HG02973 (cell line): ENCODE measurements at regions not wholly inside any gene's neighbourhood (a gene's known extent, or its start where the extent isn't known, plus 50 kb on each side); places are given as distances from the start of the nearest gene placed in this dataset.
"Not testable (repeated sequence)": the region's sequence is repeated elsewhere in the genome, so short reads cannot be mapped to it uniquely, and the experiment has no call there.

Source experiments
- ATAC-seq: cut with Tn5 transposase; IDR thresholded peaks from one replicate; pipeline ENCODE4 v1.9.1; 2021; ENCODE audit warnings: moderate library complexity; ENCODE audit not compliant: unreplicated experiment

GRCh38 chr5:90073026-90073570, 336.5 kb downstream of the CETN3 start:
- ATAC-seq = not testable (repeated sequence)

GRCh38 chr5:90071656-90072055, 337.9 kb downstream of the CETN3 start:
- ATAC-seq = no peak

GRCh38 chr5:90071066-90071465, 338.5 kb downstream of the CETN3 start:
- no peak for ATAC-seq

- ATAC-seq = no peak
Observed at GRCh38 chr5:90066920-90067319, 342.6 kb downstream of the CETN3 start.

- ATAC-seq = no peak
Observed at GRCh38 chr5:90056911-90057705, 352.4 kb downstream of the CETN3 start.

GRCh38 chr5:90055831-90056328, 353.7 kb downstream of the CETN3 start:
- ATAC-seq = no peak

- ATAC-seq = no peak
Observed at GRCh38 chr5:90054612-90055011, 354.9 kb downstream of the CETN3 start.

- no peak for ATAC-seq
Observed at GRCh38 chr5:90051756-90052155, 357.8 kb downstream of the CETN3 start.

- no peak for ATAC-seq
Observed at GRCh38 chr5:90050103-90050502, 359.5 kb downstream of the CETN3 start.

GRCh38 chr5:90047113-90047512, 362.4 kb downstream of the CETN3 start:
- ATAC-seq = no peak

- ATAC-seq = not testable (repeated sequence)
Observed at GRCh38 chr5:90040082-90040481, 369.5 kb downstream of the CETN3 start.

GRCh38 chr5:90037646-90038045, 371.9 kb downstream of the CETN3 start:
- ATAC-seq = no peak

- no peak for ATAC-seq
Observed at GRCh38 chr5:90022711-90023053, 386.9 kb downstream of the CETN3 start.

- no peak for ATAC-seq
Observed at GRCh38 chr5:90022002-90022710, 387.4 kb downstream of the CETN3 start.

GRCh38 chr5:90020575-90021538, 388.7 kb downstream of the CETN3 start:
- peak; percentile 97 for ATAC-seq

GRCh38 chr5:90017239-90017638, 392.3 kb downstream of the CETN3 start:
- no peak for ATAC-seq

- peak; percentile 92 for ATAC-seq
Observed at GRCh38 chr5:90015584-90016018, 394.0 kb downstream of the CETN3 start.

GRCh38 chr5:90014420-90014819, 395.1 kb downstream of the CETN3 start:
- peak; percentile 77 for ATAC-seq

GRCh38 chr5:90000351-90000750, 409.2 kb downstream of the CETN3 start:
- ATAC-seq = no peak

- no peak for ATAC-seq
Observed at GRCh38 chr5:89998519-89999305, 410.8 kb downstream of the CETN3 start.
